H9 (cell line): ENCODE measurements at regions not wholly inside any gene's neighbourhood (a gene's known extent, or its start where the extent isn't known, plus 50 kb on each side); places are given as distances from the start of the nearest gene placed in this dataset.

Experiments
- DNase-seq: peaks from one replicate; pipeline ENCODE4 v3.0.0-alpha.2; 2017
- H2AFZ ChIP-seq: one replicate; pipeline ENCODE4 v1.6.1; 2013; ENCODE audit warnings: mild to moderate bottlenecking, low read length, control low read depth, moderate library complexity
- H2AK5ac ChIP-seq: 2 replicates; pipeline ENCODE4 v1.6.1; 2013; ENCODE audit warnings: low read length, control low read depth, mixed read lengths; ENCODE audit not compliant: insufficient read length
- H2BK120ac ChIP-seq: one replicate; pipeline ENCODE4 v1.6.1; 2013; ENCODE audit warnings: low read depth, mild to moderate bottlenecking, low read length, control low read depth, inconsistent platforms; ENCODE audit not compliant: poor library complexity, severe bottlenecking
- H2BK12ac ChIP-seq: 2 replicates; pipeline ENCODE4 v1.6.1; 2013; ENCODE audit warnings: low read length, control low read depth, mixed read lengths, low read depth; ENCODE audit not compliant: insufficient read length
- H2BK15ac ChIP-seq: 2 replicates; pipeline ENCODE4 v1.6.1; 2013; ENCODE audit warnings: low read depth, low read length, control low read depth
- H2BK20ac ChIP-seq: one replicate; pipeline ENCODE4 v1.6.1; 2013; ENCODE audit warnings: low read depth, mild to moderate bottlenecking, low read length, control low read depth, inconsistent platforms; ENCODE audit not compliant: poor library complexity, severe bottlenecking
- H2BK5ac ChIP-seq: 2 replicates; pipeline ENCODE4 v1.6.1; 2013; ENCODE audit warnings: low read length, control low read depth, mixed read lengths; ENCODE audit not compliant: insufficient read length
- H3K14ac ChIP-seq: 2 replicates; pipeline ENCODE4 v1.6.1; 2013; ENCODE audit warnings: low read length, control low read depth; ENCODE audit not compliant: insufficient read depth
- H3K18ac ChIP-seq: 2 replicates; pipeline ENCODE4 v1.6.1; 2013; ENCODE audit warnings: low read depth, mild to moderate bottlenecking, mixed read lengths, low read length, control low read depth; ENCODE audit not compliant: insufficient read length
- H3K23ac ChIP-seq: 2 replicates; pipeline ENCODE4 v1.6.1; 2013; ENCODE audit warnings: low read length, control low read depth, mixed read lengths, low read depth; ENCODE audit not compliant: insufficient read length
- H3K23me2 ChIP-seq: 2 replicates; pipeline ENCODE4 v1.6.1; 2013; ENCODE audit warnings: low read depth, mild to moderate bottlenecking, mixed read lengths, low read length, control low read depth; ENCODE audit not compliant: insufficient read length, poor library complexity, severe bottlenecking
- H3K27ac ChIP-seq: 2 replicates; pipeline ENCODE4 v1.5.1; 2013; ENCODE audit warnings: low read length, control low read depth, mixed read lengths, low read depth; ENCODE audit not compliant: insufficient read length
- H3K27me3 ChIP-seq: 2 replicates; pipeline ENCODE4 v1.6.1; 2013; ENCODE audit warnings: low read length, control low read depth, inconsistent platforms; ENCODE audit not compliant: insufficient read depth
- H3K4ac ChIP-seq: 2 replicates; pipeline ENCODE4 v1.6.1; 2013; ENCODE audit warnings: low read depth, mild to moderate bottlenecking, control low read depth, inconsistent platforms, low read length, moderate library complexity
- H3K4me1 ChIP-seq: 2 replicates; pipeline ENCODE4 v1.6.1; 2013; ENCODE audit warnings: low read length, control low read depth, inconsistent platforms; ENCODE audit not compliant: insufficient read depth
- H3K4me2 ChIP-seq: 2 replicates; pipeline ENCODE4 v1.6.1; 2013; ENCODE audit warnings: low read length, control low read depth, mixed read lengths; ENCODE audit not compliant: insufficient read length, insufficient read depth
- H3K56ac ChIP-seq: 2 replicates; pipeline ENCODE4 v1.6.1; 2013; ENCODE audit warnings: low read depth, mild to moderate bottlenecking, mixed read lengths, low read length, control low read depth; ENCODE audit not compliant: insufficient read length
- H3K79me1 ChIP-seq: 2 replicates; pipeline ENCODE4 v1.6.1; 2013; ENCODE audit warnings: low read depth, mild to moderate bottlenecking, moderate library complexity, low read length, control low read depth, inconsistent platforms; ENCODE audit not compliant: insufficient read depth, poor library complexity, severe bottlenecking
- H3K79me2 ChIP-seq: 2 replicates; pipeline ENCODE4 v1.6.1; 2013; ENCODE audit warnings: low read length, control low read depth, inconsistent platforms; ENCODE audit not compliant: insufficient read depth
- H3K9ac ChIP-seq: 2 replicates; pipeline ENCODE4 v1.6.1; 2013; ENCODE audit warnings: low read length, control low read depth, mixed read lengths; ENCODE audit not compliant: insufficient read length; ENCODE audit errors: extremely low read depth
- H3K9me3 ChIP-seq: one replicate; pipeline ENCODE4 v1.6.1; 2013; ENCODE audit warnings: low read depth, low read length, inconsistent platforms; ENCODE audit not compliant: control insufficient read depth
- H3T11ph ChIP-seq: one replicate; pipeline ENCODE4 v1.6.1; 2013; ENCODE audit warnings: mild to moderate bottlenecking, low read length, control low read depth, inconsistent platforms
- H4K20me1 ChIP-seq: one replicate; pipeline ENCODE4 v1.6.1; 2013; ENCODE audit not compliant: control insufficient read depth, insufficient read length, insufficient read depth
- H4K5ac ChIP-seq: 2 replicates; pipeline ENCODE4 v1.6.1; 2013; ENCODE audit warnings: low read depth, mild to moderate bottlenecking, mixed read lengths, low read length, control low read depth; ENCODE audit not compliant: insufficient read length
- H4K8ac ChIP-seq: replicated peaks from 2 replicates; pipeline ENCODE4 v1.6.1; 2013; ENCODE audit warnings: low read length, control low read depth, mixed read lengths, low read depth; ENCODE audit not compliant: insufficient read length
- H4K91ac ChIP-seq: 2 replicates; pipeline ENCODE4 v1.6.1; 2013; ENCODE audit warnings: low read depth, mild to moderate bottlenecking, moderate library complexity, mixed read lengths, low read length, control low read depth; ENCODE audit not compliant: insufficient read length
- H3K27ac Mint-ChIP-seq, 3 experiments: 2 replicates in 2 of 3; 3 replicates in 1 of 3; pipeline ENCODE4 v1.8.0; 2020 to 2021; ENCODE audit warnings: mixed read lengths in 3 of 3, mild to moderate bottlenecking in 1 of 3, moderate library complexity in 1 of 3
- H3K27me3 Mint-ChIP-seq: 2 replicates; pipeline ENCODE4 v1.8.0; 2021; ENCODE audit warnings: low read depth, mild to moderate bottlenecking, moderate library complexity, mixed read lengths
- H3K36me3 Mint-ChIP-seq, 3 experiments: 2 replicates in 2 of 3; 3 replicates in 1 of 3; pipeline ENCODE4 v1.8.0; 2020 to 2021; ENCODE audit warnings: low read depth in 3 of 3, mixed read lengths in 3 of 3; ENCODE audit not compliant: insufficient read depth in 1 of 3
- H3K4me1 Mint-ChIP-seq, 2 experiments: 2 replicates each; pipeline ENCODE4 v1.8.0; 2020; ENCODE audit warnings: mixed read lengths in 2 of 2
- H3K4me3 Mint-ChIP-seq, 2 experiments: 2 replicates in 1 of 2; 3 replicates in 1 of 2; pipeline ENCODE4 v1.8.0; 2020 to 2021; ENCODE audit warnings: mild to moderate bottlenecking in 2 of 2, mixed read lengths in 2 of 2, moderate library complexity in 1 of 2
- H3K9me3 Mint-ChIP-seq, 2 experiments: 2 replicates in 1 of 2; 3 replicates in 1 of 2; pipeline ENCODE4 v1.8.0; 2020; ENCODE audit warnings: mild to moderate bottlenecking in 2 of 2, mixed read lengths in 2 of 2, moderate library complexity in 1 of 2
- CTCF ChIP-seq: fragments of 200-600 bp; sonication (generic); conservative IDR thresholded peaks from 3 replicates; pipeline ENCODE4 v1.8.0; 2021; ENCODE audit warnings: antibody characterized with exemption, mild to moderate bottlenecking
- WGBS: extraction: QIAGEN DNeasy Blood & Tissue Kit; methylation state at CpG from one replicate; pipeline ENCODE4 v1.1.7; 2013; ENCODE audit warnings: missing lambda C conversion rate, low lambda C conversion rate, mixed read lengths; ENCODE audit not compliant: insufficient read length; ENCODE audit errors: extremely low coverage; 5-methylcytosine and 5-hydroxymethylcytosine counted together

- H4K8ac ChIP-seq, result no peak overlapping the region
- no peak overlapping the region for H3K23ac ChIP-seq
- no peak overlapping the region for H3K9ac ChIP-seq
- H3K4ac ChIP-seq, result no peak overlapping the region
- no peak overlapping the region for H2BK120ac ChIP-seq
- WGBS, result no CpG with 5 or more reads among the region's 3 CpGs
- no peak overlapping the region for H2BK12ac ChIP-seq
- no peak overlapping the region for H3K4me2 ChIP-seq
- TF ChIP-seq CTCF, result no peak
- Mint-ChIP-seq H3K27ac (no peak overlapping the region), H3K36me3 (peaks cover 0 to 8% (median 3%) of the 10 kb centered on the region in 3 experiments; a peak in 4 of 7 replicates), H3K27me3 (no peaks in the 10 kb centered on the region), H3K4me3 (no peak overlapping the region), H3K9me3 (peaks cover 11 to 14% of the 10 kb centered on the region in 2 experiments), H3K4me1 (peaks cover 9 to 13% of the 10 kb centered on the region in 2 experiments)
- no peaks in the 10 kb centered on the region for H4K20me1 ChIP-seq
- no peak overlapping the region for H2BK5ac ChIP-seq
- H2BK20ac ChIP-seq, result no peak overlapping the region
- no peak overlapping the region for H2AFZ ChIP-seq
- H3K27me3 ChIP-seq, result no peaks in the 10 kb centered on the region
- DNase-seq, result no peak
- H3K18ac ChIP-seq, result no peak overlapping the region
- no peak overlapping the region for H2AK5ac ChIP-seq
- no peak overlapping the region for H4K5ac ChIP-seq
- no peak overlapping the region for H3K56ac ChIP-seq
- no peaks in the 10 kb centered on the region for H3K23me2 ChIP-seq
- peaks cover under 1% of the 10 kb centered on the region; the same call in 1 of the 2 replicates for H3K4me1 ChIP-seq
- H4K91ac ChIP-seq, result no peak overlapping the region
- no peak overlapping the region for H3K14ac ChIP-seq
- H3K27ac ChIP-seq, result no peak overlapping the region
- no peaks in the 10 kb centered on the region for H3K79me1 ChIP-seq
- no peak overlapping the region for H2BK15ac ChIP-seq
- H3T11ph ChIP-seq, result no peak overlapping the region
- no peaks in the 10 kb centered on the region for H3K79me2 ChIP-seq
- H3K9me3 ChIP-seq, result no peaks in the 10 kb centered on the region
These were observed 121.3 kb upstream of the HNMT start for GRCh38 chr2:137842952-137843351.
